Breast epithelium (tissue), 4 donors: ENCODE measurements at regions not wholly inside any gene's neighbourhood (a gene's known extent, or its start where the extent isn't known, plus 50 kb on each side); places are given as distances from the start of the nearest gene placed in this dataset.

ENCODE experiments used
- DNase-seq, 2 donors: peaks; one replicate each; pipeline ENCODE4 v3.0.0-alpha.2; 2019; ENCODE audit warnings: low spot score in 2 of 2
- H3K27ac ChIP-seq, 2 donors: fragments of 200-600 bp; sonication (generic) in 1 of 2; one replicate each; pipeline ENCODE4 v1.5.1; 2016 to 2019; ENCODE audit warnings: mild to moderate bottlenecking in 1 of 2
- H3K27me3 ChIP-seq, 2 donors: fragments of 200-600 bp; sonication (generic) in 1 of 2; one replicate each; pipeline versions ENCODE4 v1.5.1 to v1.6.0; 2017 to 2019; ENCODE audit warnings: control low read depth in 1 of 2, mild to moderate bottlenecking in 1 of 2
- H3K36me3 ChIP-seq: fragments of 200-600 bp; one replicate; pipeline ENCODE4 v1.5.1; 2019
- H3K4me1 ChIP-seq, 2 donors: fragments of 200-600 bp; sonication (generic); one replicate each; pipeline ENCODE4 v1.5.1; 2016 to 2019; ENCODE audit warnings: control low read depth in 1 of 2
- H3K4me3 ChIP-seq, 3 donors: fragments of 200-600 bp; sonication (generic); 1 replicate in 2 of 3; 2 replicates in 1 of 3; pipeline ENCODE4 v1.5.1; 2016 to 2019; ENCODE audit warnings: mild to moderate bottlenecking in 3 of 3, moderate library complexity in 2 of 3
- H3K9me3 ChIP-seq, 2 donors: fragments of 200-600 bp; sonication (generic) in 1 of 2; one replicate each; pipeline ENCODE4 v1.5.1; 2016 to 2019; ENCODE audit warnings: control low read depth in 1 of 2
- POLR2A ChIP-seq: fragments of 450-650 bp; IDR thresholded peaks from one replicate; pipeline ENCODE4 v1.6.1; 2016; ENCODE audit warnings: antibody characterized with exemption, mild to moderate bottlenecking, moderate library complexity
- POLR2AphosphoS5 ChIP-seq, 3 donors: sonication (generic); formaldehyde crosslinking; IDR thresholded peaks; one replicate each; pipeline ENCODE4 v1.6.1; 2017; ENCODE audit warnings: antibody characterized with exemption in 3 of 3
- intact Hi-C: fragments of 100-400 bp; cut with DNase I; formaldehyde crosslinking; loops from one replicate; pipeline ENCODE4 v1.15.1; 2023; ENCODE audit warnings: low total_unique reads
- TF ChIP-seq, protein P1 (sequence below), 3 donors: fragments of 450-650 bp; IDR thresholded peaks; one replicate each; pipeline ENCODE4 v1.5.1; 2016 to 2017; ENCODE audit warnings: antibody characterized with exemption in 3 of 3, mild to moderate bottlenecking in 3 of 3, moderate library complexity in 3 of 3

DNA sequence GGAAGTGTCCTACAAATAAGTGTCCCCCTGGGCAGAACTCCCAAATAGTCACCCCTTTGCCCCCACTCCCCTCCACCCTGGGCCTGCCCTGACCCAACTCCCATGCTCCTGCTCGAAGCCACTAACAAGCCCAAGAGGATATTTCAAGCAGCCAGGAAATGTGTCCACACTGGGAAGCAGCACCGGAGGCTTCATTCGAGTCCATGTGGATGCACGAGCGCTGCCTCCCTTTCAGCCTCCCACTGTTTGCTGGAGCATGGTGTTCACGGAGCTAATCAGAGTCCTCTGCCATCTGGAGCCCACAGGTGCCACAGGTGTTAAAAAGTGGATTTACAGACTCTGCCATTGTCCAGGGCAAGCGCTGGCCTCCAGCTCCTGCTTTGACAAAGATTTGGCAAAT, 177.6 kb downstream of the TTLL2 start:
- intact Hi-C loops = no loop called here
- no peak overlapping the region for H3K27ac ChIP-seq
- no peak for TF ChIP-seq POLR2AphosphoS5 (IDR thresholded peaks at IDR 0.05)
- TF ChIP-seq, protein P1, sequence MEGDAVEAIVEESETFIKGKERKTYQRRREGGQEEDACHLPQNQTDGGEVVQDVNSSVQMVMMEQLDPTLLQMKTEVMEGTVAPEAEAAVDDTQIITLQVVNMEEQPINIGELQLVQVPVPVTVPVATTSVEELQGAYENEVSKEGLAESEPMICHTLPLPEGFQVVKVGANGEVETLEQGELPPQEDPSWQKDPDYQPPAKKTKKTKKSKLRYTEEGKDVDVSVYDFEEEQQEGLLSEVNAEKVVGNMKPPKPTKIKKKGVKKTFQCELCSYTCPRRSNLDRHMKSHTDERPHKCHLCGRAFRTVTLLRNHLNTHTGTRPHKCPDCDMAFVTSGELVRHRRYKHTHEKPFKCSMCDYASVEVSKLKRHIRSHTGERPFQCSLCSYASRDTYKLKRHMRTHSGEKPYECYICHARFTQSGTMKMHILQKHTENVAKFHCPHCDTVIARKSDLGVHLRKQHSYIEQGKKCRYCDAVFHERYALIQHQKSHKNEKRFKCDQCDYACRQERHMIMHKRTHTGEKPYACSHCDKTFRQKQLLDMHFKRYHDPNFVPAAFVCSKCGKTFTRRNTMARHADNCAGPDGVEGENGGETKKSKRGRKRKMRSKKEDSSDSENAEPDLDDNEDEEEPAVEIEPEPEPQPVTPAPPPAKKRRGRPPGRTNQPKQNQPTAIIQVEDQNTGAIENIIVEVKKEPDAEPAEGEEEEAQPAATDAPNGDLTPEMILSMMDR (IDR thresholded peaks at IDR 0.05) = no peak
- TF ChIP-seq POLR2A = no peak
- no peaks in the 10 kb centered on the region for H3K36me3 ChIP-seq
- H3K27me3 ChIP-seq = no peaks in the 10 kb centered on the region
- H3K9me3 ChIP-seq = no peaks in the 10 kb centered on the region
- DNase-seq = no peak
- no peak overlapping the region for H3K4me3 ChIP-seq
- H3K4me1 ChIP-seq = no peaks in the 10 kb centered on the region

DNA sequence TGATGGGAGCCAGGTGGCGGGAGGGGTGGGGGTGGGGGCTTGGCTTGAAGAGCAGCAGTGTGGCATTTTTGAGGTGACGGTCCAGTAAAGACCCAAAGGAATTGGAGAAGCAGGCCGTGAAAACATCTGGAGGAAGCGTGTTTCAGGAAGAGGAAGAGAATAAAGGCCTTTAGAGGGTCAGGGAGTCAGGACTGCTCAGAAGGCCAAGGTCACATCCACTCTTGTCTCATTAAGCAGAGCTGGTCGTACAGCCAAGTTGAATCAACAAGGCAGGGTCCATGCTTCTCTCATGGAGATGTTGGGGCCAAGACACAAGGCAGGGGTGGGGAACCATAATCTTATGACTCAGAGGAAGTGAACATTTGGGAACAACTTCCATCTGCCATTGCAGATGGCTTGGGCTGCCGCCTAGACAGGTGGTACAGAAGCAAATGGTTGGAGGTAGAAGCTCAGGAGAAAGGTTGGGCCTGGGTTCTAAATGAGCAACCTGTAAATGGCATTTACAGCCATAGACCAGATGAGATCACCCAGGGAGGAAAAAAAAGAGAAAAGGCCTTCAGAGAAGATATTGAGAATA, 179.6 kb downstream of the TTLL2 start:
- Histone ChIP-seq H3K4me1 (no peaks in the 10 kb centered on the region), H3K27me3 (no peaks in the 10 kb centered on the region), H3K36me3 (no peaks in the 10 kb centered on the region), H3K27ac (no peak overlapping the region), H3K9me3 (no peaks in the 10 kb centered on the region), H3K4me3 (no peak overlapping the region)
- intact Hi-C loops = no loop called here
- TF ChIP-seq POLR2AphosphoS5 (IDR thresholded peaks at IDR 0.05) = no peak
- DNase-seq = no peak

DNA sequence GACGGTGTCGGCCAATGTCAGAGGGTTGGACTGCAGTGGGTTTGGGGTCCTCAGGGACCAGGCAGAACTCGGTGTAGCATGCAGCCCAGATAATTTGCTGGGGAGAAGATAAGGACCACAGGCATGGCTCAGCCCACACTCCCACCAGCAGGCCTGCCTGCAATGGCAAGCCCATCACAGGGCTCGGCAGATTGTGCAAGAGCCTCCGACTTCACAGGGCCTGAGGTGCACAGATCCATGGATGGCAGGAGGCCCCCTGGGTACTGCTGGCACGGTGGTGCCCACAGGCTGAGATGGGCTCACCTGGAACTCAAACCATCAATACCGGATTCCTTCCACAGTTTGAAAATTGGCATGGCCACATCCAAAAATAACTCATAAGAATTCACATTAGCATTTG, 180.3 kb downstream of the TTLL2 start:
- H3K4me3 ChIP-seq = no peak overlapping the region
- H3K9me3 ChIP-seq = no peaks in the 10 kb centered on the region
- no peaks in the 10 kb centered on the region for H3K27me3 ChIP-seq
- intact Hi-C loops = no loop called here
- no peak overlapping the region for H3K27ac ChIP-seq
- H3K36me3 ChIP-seq = no peaks in the 10 kb centered on the region
- TF ChIP-seq POLR2AphosphoS5 (IDR thresholded peaks at IDR 0.05) = no peak
- no peak for TF ChIP-seq POLR2A
- TF ChIP-seq, protein P1 (IDR thresholded peaks at IDR 0.05) = no peak
- no peak for DNase-seq
- no peaks in the 10 kb centered on the region for H3K4me1 ChIP-seq

DNA sequence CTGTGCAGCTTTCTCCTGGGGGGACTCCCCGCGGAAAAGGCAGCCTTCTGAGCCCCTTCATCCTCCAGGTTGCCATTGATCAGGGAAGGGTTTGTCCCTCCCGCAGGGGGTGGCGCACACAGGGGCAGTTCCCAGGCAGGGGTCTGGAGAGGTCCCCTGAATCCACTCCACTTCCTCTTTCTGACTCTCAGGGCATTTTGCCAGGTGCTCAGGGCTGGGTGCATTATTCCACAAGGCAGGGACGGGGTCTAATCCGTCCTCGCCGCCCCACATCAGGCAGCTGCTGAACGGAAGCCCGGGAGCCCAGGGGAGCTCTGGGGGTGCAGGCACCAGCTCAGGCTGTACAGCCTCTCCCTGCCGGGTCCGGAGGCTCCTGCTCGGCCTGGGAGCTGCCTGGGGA, 180.9 kb downstream of the TTLL2 start:
- Histone ChIP-seq H3K36me3 (no peaks in the 10 kb centered on the region), H3K9me3 (no peaks in the 10 kb centered on the region), H3K4me3 (no peak overlapping the region), H3K4me1 (no peaks in the 10 kb centered on the region), H3K27ac (no peak overlapping the region), H3K27me3 (peaks cover 0 to 3% of the 10 kb centered on the region in 2 donors)
- DNase-seq = no peak
- TF ChIP-seq POLR2AphosphoS5 (IDR thresholded peaks at IDR 0.05) (no peak), POLR2A (no peak)
- TF ChIP-seq, protein P1 (IDR thresholded peaks at IDR 0.05) = no peak
- intact Hi-C loops = no loop called here

DNA sequence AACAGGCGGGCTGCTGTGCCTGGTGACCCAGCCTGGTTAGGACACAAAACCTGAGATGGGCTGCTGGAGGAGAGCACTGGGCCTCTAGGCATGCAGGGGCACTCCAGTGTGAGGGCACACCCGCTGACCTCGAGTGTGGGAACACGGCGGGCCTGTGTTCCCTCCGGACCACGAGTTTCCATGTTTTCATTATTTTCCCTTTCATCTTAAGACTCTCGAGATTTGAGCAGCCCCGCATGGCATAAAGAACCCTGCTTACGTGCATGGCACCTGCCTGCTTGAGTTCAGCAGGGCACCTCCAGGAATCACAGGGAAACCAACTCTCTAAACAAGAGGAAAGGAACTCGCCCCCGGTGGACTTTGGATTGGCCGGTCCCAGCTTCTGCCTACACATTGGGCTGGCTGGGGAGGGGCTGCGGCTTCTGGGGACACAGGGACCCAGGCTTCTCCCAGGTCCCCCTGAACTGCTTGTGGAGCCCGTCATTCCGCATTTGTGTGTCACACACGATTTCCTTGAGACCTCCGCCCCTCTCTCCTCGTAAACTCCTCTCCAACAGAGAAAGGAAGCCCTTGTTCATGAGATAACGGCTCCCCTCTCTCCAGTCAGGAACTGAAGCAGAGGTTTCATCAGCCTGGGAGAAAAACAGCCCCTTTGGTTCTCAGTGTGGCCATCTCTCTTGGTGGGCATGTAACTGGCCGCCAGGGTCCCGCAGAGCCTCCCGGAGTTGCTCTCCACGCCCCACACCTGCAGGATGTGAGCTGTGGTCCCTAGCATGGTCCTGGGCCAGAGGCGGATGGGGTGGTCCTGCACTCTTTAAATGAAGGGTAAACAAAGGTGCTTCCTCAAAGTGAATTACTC, 181.8 kb downstream of the TTLL2 start:
- TF ChIP-seq POLR2A (no peak), POLR2AphosphoS5 (IDR thresholded peaks at IDR 0.05) (no peak)
- TF ChIP-seq, protein P1 (IDR thresholded peaks at IDR 0.05) = no peak
- H3K27me3 ChIP-seq = peaks cover 0 to 5% of the 10 kb centered on the region in 2 donors
- intact Hi-C loops = no loop called here
- H3K4me1 ChIP-seq = no peaks in the 10 kb centered on the region
- H3K27ac ChIP-seq = no peak overlapping the region
- no peaks in the 10 kb centered on the region for H3K36me3 ChIP-seq
- H3K4me3 ChIP-seq = no peak overlapping the region
- no peaks in the 10 kb centered on the region for H3K9me3 ChIP-seq
- no peak for DNase-seq
